ENCODE measurements at regions not wholly inside any gene's neighbourhood (a gene's known extent, or its start where the extent isn't known, plus 50 kb on each side); places are given as distances from the start of the nearest gene placed in this dataset.
"Not testable (repeated sequence)": the region's sequence is repeated elsewhere in the genome, so short reads cannot be mapped to it uniquely, and the experiment has no call there.

GRCh38 chr5:69014007-69014406 lies 79.8 kb upstream of the SLC30A5 start:
- FAIRE-seq; DNase-seq (ENCODE audit: extremely low spot score, insufficient read length, low read depth): not testable (repeated sequence)

- FAIRE-seq (no peak), DNase-seq (ENCODE audit: extremely low spot score, insufficient read length, low read depth) (no peak)
Measured at GRCh38 chr5:69019668-69020375, 74.0 kb upstream of the SLC30A5 start.

DNA sequence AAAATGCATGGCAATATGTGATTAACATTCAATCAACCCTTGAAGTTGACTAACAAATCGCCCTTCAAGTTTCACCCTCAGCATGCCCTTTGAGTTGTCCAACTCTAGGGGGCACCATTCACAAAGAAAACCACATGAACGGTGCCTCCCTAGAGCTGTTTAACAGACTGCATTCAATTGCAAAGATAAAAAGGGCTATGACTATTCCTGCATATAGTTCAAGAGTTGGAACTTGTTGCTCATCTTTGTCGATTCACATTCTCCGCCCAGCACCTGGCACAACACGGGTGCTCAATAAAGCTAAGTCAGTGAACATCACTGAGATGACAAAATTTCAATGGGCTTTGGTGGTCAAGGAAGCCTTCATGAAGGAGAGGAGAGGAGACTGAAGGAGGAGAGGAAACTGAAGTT lies 69.6 kb upstream of the SLC30A5 start:
- FAIRE-seq (peak; percentile 74), DNase-seq (ENCODE audit: extremely low spot score, insufficient read length, low read depth) (no peak)

GRCh38 chr5:69029292-69029691 lies 64.5 kb upstream of the SLC30A5 start:
- FAIRE-seq (no peak), DNase-seq (ENCODE audit: extremely low spot score, insufficient read length, low read depth) (no peak)

GRCh38 chr5:69030358-69031062 lies 63.3 kb upstream of the SLC30A5 start:
- FAIRE-seq (no peak), DNase-seq (ENCODE audit: extremely low spot score, insufficient read length, low read depth) (no peak)

DNA sequence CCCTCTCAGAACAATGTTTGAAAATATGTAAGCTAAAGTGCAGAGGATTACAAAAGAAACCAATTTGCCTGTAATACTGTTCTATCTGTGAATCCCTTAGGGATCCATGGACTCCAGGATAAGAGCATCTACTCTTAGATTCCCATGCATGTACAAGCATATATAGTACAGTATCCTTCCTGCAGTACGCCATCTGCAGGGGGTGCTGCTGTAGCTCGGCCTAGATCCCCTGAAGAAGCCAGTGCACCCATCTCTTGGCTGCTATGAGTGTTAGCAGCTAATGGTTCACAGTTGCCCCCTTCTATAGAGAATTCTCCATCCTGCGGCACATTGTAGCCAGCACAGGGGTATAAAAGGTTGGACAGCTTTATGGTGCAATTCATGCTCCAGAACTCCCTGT lies 61.8 kb upstream of the SLC30A5 start:
- FAIRE-seq: no peak
- no peak for DNase-seq (ENCODE audit: extremely low spot score, insufficient read length, low read depth)

DNA sequence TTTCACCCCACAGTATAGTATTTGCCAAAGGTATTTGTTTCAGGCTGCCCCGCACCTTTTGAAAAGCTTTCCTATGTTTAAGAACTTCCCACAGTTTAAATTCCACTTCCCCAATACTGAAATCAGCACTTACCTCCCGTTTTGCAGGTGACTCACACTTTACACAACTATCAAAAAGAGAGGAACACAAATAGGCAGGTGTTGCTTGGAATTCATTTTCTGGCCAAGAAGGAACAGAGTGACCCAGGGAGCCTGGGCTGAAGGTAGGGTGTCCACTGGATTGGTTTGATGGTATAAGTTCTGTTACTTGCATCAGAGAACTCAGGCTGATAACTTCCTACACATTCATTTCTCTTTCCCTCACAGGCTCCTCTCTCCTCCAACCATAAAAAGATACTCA lies 60.1 kb upstream of the SLC30A5 start:
- DNase-seq (ENCODE audit: extremely low spot score, insufficient read length, low read depth): no peak
- no peak for FAIRE-seq

- DNase-seq (ENCODE audit: extremely low spot score, insufficient read length, low read depth) (no peak), FAIRE-seq (no peak)
Measured at GRCh38 chr5:69034898-69035297, 58.9 kb upstream of the SLC30A5 start.

DNA sequence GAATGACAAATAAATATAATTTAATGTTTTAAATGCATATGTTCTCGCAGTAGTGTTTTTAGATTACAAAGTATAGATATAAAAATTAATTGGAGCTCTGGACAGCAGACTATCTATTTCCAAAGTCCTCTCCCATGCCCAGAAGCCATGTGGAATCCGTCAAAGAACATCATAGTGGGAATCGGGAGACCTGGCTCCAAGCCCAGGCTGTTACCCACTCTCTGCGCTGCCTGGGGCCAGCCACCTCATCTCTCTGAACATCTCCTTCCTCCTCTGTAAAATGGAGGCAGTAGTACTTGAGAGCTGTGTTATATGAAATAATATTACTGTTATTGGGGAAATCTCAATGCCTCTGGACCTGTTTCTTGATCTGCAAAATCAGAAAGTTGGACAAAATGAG lies 58.1 kb upstream of the SLC30A5 start:
- DNase-seq (ENCODE audit: extremely low spot score, insufficient read length, low read depth): no peak
- no peak for FAIRE-seq

DNA sequence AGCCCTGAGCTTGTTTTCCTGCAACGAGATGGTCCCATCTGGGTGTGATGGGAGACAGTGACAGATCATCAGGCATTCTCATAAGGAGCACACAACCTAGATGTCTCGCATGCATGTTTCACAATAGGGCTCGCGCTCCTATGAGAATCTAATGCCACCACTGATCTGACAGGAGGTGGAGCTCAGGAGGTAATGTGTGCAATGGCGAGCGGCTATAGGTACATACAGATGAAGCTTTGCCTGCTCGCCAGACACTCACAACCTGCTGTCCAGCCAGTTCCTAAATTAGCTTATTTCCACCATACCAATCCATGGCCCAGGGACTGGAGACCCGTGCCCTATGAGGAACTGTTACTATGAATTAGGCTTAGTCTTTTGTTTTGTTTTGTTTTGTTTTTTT lies 55.3 kb upstream of the SLC30A5 start:
- FAIRE-seq (no peak), DNase-seq (ENCODE audit: extremely low spot score, insufficient read length, low read depth) (no peak)

DNA sequence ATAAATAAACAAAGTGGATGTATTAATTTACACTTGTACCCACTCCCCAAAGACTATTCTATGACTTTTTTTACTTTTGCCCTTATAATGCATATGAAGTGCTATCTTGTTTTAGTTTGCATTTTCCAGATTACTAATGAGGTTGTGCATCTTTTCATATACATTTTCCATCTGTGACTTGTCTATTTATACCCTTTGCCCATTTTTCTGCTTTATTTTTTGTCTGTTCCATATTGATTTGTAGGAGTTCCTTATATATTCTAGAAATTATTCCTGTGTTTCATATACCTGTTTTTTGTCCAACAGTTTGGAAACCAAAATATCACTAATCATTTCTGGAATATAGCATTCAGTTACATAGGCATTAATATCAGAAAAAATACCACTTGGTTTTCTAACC lies 54.0 kb upstream of the SLC30A5 start:
- no peak for FAIRE-seq
- DNase-seq (ENCODE audit: extremely low spot score, insufficient read length, low read depth): no peak

GRCh38 chr5:69042500-69042899 lies 51.3 kb upstream of the SLC30A5 start:
- DNase-seq (ENCODE audit: extremely low spot score, insufficient read length, low read depth): no peak
- no peak for FAIRE-seq

DNA sequence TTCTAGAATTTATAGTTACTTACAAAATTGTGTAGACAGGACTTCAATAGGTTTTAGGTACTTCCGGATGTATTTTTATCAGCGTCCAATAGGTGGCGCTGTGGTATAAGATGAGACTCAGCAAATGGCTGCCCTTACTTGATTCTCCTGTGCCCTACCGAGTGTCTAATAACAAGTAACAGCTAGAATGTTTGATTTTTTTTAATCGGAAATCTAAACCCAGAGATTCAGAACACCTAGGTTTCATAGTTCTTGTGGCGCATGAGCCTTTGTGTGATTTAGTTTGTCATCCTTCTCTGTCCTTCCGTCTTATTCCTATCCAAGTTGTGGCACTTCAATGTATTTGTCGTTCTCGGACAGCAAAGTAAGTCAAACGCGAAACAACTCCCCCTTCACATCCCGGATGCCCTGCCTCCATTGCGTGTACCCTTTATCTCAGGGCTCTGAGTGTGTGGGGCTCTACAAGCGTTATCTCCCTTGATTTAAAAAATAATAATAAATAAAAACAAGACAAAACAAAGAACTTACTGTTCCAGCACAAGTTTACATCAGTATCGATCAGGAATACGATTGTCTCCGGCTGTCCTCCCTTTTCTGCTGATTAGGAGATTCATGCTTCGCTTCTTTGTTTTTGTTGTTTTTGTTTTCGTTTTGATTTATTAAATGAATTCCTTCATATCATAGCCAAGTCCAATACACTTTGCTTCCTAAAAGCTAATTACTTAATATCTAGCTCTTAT lies 50.7 kb upstream of the SLC30A5 start:
- peak; percentile 61 for DNase-seq (ENCODE audit: extremely low spot score, insufficient read length, low read depth)
- peak; percentile 86 for FAIRE-seq

DNA sequence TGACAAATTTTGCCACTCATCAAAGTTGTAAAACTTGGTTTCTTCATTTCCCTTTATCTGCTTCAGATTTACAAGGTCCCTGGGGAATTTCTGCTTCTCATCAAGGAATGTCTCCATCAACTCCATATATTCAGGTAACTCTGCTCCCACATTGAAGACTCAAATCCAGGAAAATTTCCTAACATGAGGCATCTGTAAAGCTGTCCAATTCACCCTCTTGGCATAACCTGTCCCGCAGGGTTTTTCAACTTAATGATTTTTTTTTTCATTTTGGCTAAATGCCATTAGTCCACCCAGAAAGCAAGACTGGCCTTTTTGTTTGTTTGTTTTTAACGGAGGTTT lies 50.2 kb upstream of the SLC30A5 start:
- DNase-seq (ENCODE audit: extremely low spot score, insufficient read length, low read depth) (no peak), FAIRE-seq (no peak)

All from GM18507 (cell line).